Chondrocyte (in vitro differentiated cells): ENCODE measurements at regions not wholly inside any gene's neighbourhood (a gene's known extent, or its start where the extent isn't known, plus 50 kb on each side); places are given as distances from the start of the nearest gene placed in this dataset.

Source experiments
- DNase-seq: peaks from one replicate; pipeline ENCODE4 v3.0.0; 2021; ENCODE audit warnings: mixed read lengths, low spot score
- H3K27ac Mint-ChIP-seq: one replicate; pipeline ENCODE4 v1.8.0; 2021; ENCODE audit warnings: mild to moderate bottlenecking, moderate library complexity, mixed read lengths; ENCODE audit not compliant: unreplicated experiment
- H3K27me3 Mint-ChIP-seq: 2 replicates; pipeline ENCODE4 v1.8.0; 2021; ENCODE audit warnings: low read depth, mixed read lengths
- H3K36me3 Mint-ChIP-seq: 2 replicates; pipeline ENCODE4 v1.8.0; 2021; ENCODE audit warnings: low read depth, mixed read lengths
- H3K4me1 Mint-ChIP-seq: 2 replicates; pipeline ENCODE4 v1.8.0; 2021; ENCODE audit warnings: low read depth, mild to moderate bottlenecking, mixed read lengths
- H3K4me3 Mint-ChIP-seq: one replicate; pipeline ENCODE4 v1.8.0; 2021; ENCODE audit warnings: mild to moderate bottlenecking, moderate library complexity, mixed read lengths; ENCODE audit not compliant: unreplicated experiment
- H3K9me3 Mint-ChIP-seq: 2 replicates; pipeline ENCODE4 v1.8.0; 2021; ENCODE audit warnings: low read depth, mixed read lengths
- TF ChIP-seq, protein P1 (sequence below): fragments of 200-600 bp; sonication (generic); IDR thresholded peaks from 2 replicates; pipeline ENCODE4 v1.5.0; 2021; ENCODE audit warnings: antibody characterized with exemption, mild to moderate bottlenecking, moderate library complexity

DNA sequence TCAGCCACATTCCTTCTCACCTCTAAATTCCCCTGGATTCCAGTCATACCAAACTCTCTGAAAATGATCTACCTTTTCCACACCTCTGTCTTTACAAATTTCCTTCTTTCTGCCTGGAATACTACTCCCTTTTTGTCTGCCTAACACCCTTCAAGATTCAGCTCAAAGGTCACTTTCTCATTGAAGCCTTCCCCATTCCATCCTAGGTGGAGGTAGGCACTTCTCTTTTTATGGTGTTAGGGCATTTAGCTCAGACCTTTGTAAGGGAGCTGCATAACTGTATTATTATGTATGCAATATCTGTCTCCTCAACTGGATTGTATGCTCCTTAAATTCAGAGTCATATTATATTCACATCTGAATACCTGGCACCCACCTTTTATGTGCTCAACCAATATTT lies 137.7 kb downstream of the RCHY1 start:
- Mint-ChIP-seq H3K4me1 (no peaks in the 10 kb centered on the region), H3K36me3 (no peaks in the 10 kb centered on the region), H3K27me3 (peaks cover 4% of the 10 kb centered on the region), H3K4me3 (no peak overlapping the region), H3K9me3 (peaks cover 28% of the 10 kb centered on the region), H3K27ac (no peak overlapping the region)
- DNase-seq: no peak
- TF ChIP-seq, protein P1, sequence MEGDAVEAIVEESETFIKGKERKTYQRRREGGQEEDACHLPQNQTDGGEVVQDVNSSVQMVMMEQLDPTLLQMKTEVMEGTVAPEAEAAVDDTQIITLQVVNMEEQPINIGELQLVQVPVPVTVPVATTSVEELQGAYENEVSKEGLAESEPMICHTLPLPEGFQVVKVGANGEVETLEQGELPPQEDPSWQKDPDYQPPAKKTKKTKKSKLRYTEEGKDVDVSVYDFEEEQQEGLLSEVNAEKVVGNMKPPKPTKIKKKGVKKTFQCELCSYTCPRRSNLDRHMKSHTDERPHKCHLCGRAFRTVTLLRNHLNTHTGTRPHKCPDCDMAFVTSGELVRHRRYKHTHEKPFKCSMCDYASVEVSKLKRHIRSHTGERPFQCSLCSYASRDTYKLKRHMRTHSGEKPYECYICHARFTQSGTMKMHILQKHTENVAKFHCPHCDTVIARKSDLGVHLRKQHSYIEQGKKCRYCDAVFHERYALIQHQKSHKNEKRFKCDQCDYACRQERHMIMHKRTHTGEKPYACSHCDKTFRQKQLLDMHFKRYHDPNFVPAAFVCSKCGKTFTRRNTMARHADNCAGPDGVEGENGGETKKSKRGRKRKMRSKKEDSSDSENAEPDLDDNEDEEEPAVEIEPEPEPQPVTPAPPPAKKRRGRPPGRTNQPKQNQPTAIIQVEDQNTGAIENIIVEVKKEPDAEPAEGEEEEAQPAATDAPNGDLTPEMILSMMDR: no peak

DNA sequence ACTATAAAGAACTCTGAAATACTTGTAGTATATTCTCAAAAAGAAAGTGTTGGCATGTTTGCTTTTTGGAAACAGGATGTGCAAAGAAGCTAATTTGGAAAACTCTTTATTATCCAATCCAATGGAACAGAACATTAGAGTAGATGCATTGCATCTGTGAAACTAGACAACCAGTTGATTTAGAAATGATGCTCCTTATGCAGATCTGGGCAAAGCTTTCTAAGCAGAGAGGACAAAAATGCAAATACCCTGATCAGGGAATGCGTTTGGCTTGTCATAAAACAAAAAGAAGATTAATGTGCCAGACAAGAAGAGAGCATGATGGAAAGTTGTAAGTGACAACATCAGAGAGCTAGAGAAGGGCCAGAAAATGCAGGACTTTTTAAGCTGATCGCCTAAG lies 142.3 kb downstream of the RCHY1 start:
- Mint-ChIP-seq H3K27me3 (peaks cover 17% of the 10 kb centered on the region), H3K27ac (no peak overlapping the region), H3K9me3 (peaks cover 3% of the 10 kb centered on the region), H3K4me1 (no peaks in the 10 kb centered on the region), H3K36me3 (no peaks in the 10 kb centered on the region), H3K4me3 (no peak overlapping the region)
- no peak for DNase-seq
- TF ChIP-seq, protein P1: no peak

DNA sequence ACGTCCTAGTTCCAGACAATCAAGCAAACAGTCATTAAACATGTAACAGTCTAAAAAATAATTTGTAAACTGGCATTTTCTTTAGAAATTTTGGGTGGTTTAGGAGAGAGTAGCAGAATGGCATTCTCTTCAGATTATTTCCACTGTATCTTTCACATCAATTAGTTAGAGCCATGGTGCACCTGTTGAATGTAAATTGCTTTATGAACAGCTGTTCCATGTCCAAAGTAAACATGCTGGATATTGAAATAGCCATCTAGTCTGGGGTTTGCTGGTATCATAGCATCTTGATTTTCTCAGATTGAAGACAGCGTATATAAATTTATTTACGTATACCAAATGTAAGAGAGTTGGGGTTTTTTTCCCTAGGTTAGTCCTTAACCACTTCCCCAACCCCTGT lies 143.6 kb downstream of the RCHY1 start:
- Mint-ChIP-seq H3K9me3 (peaks cover 3% of the 10 kb centered on the region), H3K27me3 (peaks cover 17% of the 10 kb centered on the region), H3K36me3 (no peaks in the 10 kb centered on the region), H3K4me3 (no peak overlapping the region), H3K4me1 (no peaks in the 10 kb centered on the region), H3K27ac (no peak overlapping the region)
- no peak for DNase-seq
- TF ChIP-seq, protein P1: no peak

DNA sequence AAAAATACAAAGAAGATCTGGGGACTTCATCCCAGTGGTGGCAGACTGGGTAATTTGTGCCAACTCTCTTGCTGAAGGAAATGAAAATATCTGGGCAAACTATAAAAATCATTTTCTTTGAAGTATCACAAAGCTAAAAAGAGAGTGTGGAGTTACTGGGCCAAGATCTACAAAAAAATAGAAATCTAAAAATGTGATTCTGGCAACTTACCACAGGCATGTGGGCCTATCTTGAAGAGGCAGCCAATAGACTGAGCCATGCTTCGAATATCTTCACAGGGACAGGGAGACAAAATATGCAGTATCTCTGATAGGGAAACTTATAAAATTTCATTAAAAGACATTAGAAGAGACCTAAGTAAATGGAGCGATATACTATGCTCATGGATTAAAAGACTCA lies 168.8 kb downstream of the RCHY1 start:
- Mint-ChIP-seq H3K4me3 (no peak overlapping the region), H3K27ac (peak overlapping the region; percentile 95), H3K9me3 (peaks cover 4% of the 10 kb centered on the region), H3K4me1 (peaks cover 22% of the 10 kb centered on the region), H3K36me3 (no peaks in the 10 kb centered on the region), H3K27me3 (no peaks in the 10 kb centered on the region)
- DNase-seq: no peak
- TF ChIP-seq, protein P1: no peak

GRCh38 chr4:75344915-75345314 lies 169.3 kb downstream of the RCHY1 start:
- H3K4me3 Mint-ChIP-seq: peak overlapping the region; percentile 13
- H3K9me3 Mint-ChIP-seq: peaks cover 4% of the 10 kb centered on the region
- DNase-seq: no peak
- no peaks in the 10 kb centered on the region for H3K36me3 Mint-ChIP-seq
- H3K4me1 Mint-ChIP-seq: peaks cover 22% of the 10 kb centered on the region
- H3K27me3 Mint-ChIP-seq: no peaks in the 10 kb centered on the region
- peak overlapping the region; percentile 95 for H3K27ac Mint-ChIP-seq
- TF ChIP-seq, protein P1: no peak
